HL-60 (cell line): ENCODE measurements at regions not wholly inside any gene's neighbourhood (a gene's known extent, or its start where the extent isn't known, plus 50 kb on each side); places are given as distances from the start of the nearest gene placed in this dataset.
"Not testable (repeated sequence)": the region's sequence is repeated elsewhere in the genome, so short reads cannot be mapped to it uniquely, and the experiment has no call there.

Experiments used
- DNase-seq, 2 experiments: peaks; one replicate each; pipeline ENCODE4 v3.0.0-alpha.2; 2010 to 2020; ENCODE audit warnings: low read depth in 1 of 2, low spot score in 1 of 2
- H3K27ac ChIP-seq: fragments of 250-450 bp; sonication (Bioruptor Pico); replicated peaks from 2 replicates; pipeline ENCODE4 v1.5.1; 2020; ENCODE audit warnings: mild to moderate bottlenecking, moderate library complexity
- H3K27me3 ChIP-seq: fragments of 250-450 bp; sonication (Bioruptor Pico); 2 replicates; pipeline ENCODE4 v1.5.1; 2021; ENCODE audit warnings: mild to moderate bottlenecking, moderate library complexity; ENCODE audit not compliant: insufficient read depth, poor library complexity, severe bottlenecking
- H3K4me3 ChIP-seq: replicated peaks from 2 replicates; pipeline ENCODE4 v1.5.1; 2011; ENCODE audit warnings: mild to moderate bottlenecking, control low read depth, low read length; ENCODE audit not compliant: insufficient read depth
- GABPA ChIP-seq: IDR thresholded peaks from 2 replicates; pipeline ENCODE4 v1.6.1; 2012; ENCODE audit warnings: low read depth
- POLR2AphosphoS5 ChIP-seq: IDR thresholded peaks from 2 replicates; pipeline ENCODE4 v1.6.1; 2012; ENCODE audit warnings: low read depth
- SPI1 ChIP-seq: IDR thresholded peaks from 2 replicates; pipeline ENCODE4 v1.6.1; 2012; ENCODE audit warnings: low read depth, mild to moderate bottlenecking, borderline replicate concordance
- TF ChIP-seq, protein P1 (sequence below): IDR thresholded peaks from one replicate; pipeline ENCODE4 v1.5.1; 2011; ENCODE audit warnings: low read length, control low read depth, inconsistent platforms; ENCODE audit not compliant: insufficient read depth
- TF ChIP-seq, protein P2 (sequence below): IDR thresholded peaks from 2 replicates; pipeline ENCODE4 v1.6.1; 2012; ENCODE audit warnings: low read depth; ENCODE audit not compliant: insufficient replicate concordance

DNA sequence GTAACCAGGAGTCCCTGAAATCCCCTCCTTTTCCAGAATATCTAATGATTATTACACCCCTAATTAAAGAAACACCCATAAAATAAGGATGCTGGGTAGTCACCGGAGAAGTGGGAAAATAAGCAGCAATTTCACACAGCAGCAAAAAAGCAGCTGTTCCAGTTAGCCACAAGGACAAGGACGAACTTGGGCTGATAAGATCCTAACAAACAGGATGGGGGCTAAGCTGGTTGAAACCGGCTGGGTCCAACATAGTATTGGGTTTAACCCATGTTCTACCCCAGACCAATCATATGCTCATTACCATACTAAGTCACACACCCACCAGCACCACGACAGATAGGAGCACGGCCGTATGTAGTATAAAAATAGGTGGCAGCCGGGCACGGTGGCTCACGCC, 100.7 kb downstream of the RPL10L start:
- Histone ChIP-seq H3K27ac (no peak overlapping the region), H3K4me3 (no peak overlapping the region), H3K27me3 (no peaks in the 10 kb centered on the region)
- no peak for DNase-seq
- TF ChIP-seq SPI1 (no peak), GABPA (no peak)

DNA sequence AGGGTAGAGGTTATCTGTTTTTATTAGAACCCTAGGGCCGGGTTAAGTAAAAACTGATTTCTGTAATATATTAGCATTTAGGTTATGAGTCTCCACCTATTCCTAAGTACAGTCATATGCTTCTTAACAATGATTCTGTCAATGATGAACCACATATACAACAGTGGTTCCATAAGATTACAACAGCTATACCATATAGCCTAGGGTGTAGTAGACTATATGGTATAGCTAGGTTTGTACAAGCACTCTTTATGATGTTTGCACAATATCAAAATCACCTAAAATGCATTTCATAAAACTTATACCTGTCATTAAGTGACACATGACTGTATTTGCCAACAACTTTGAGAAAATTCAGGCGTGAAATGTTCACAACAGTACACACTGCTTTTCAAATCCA, 110.6 kb downstream of the RPL10L start:
- DNase-seq = no peak
- Histone ChIP-seq H3K27ac (no peak overlapping the region), H3K4me3 (no peak overlapping the region), H3K27me3 (no peaks in the 10 kb centered on the region)
- TF ChIP-seq SPI1 (no peak), GABPA (no peak), POLR2AphosphoS5 (no peak)
- TF ChIP-seq, protein P1, sequence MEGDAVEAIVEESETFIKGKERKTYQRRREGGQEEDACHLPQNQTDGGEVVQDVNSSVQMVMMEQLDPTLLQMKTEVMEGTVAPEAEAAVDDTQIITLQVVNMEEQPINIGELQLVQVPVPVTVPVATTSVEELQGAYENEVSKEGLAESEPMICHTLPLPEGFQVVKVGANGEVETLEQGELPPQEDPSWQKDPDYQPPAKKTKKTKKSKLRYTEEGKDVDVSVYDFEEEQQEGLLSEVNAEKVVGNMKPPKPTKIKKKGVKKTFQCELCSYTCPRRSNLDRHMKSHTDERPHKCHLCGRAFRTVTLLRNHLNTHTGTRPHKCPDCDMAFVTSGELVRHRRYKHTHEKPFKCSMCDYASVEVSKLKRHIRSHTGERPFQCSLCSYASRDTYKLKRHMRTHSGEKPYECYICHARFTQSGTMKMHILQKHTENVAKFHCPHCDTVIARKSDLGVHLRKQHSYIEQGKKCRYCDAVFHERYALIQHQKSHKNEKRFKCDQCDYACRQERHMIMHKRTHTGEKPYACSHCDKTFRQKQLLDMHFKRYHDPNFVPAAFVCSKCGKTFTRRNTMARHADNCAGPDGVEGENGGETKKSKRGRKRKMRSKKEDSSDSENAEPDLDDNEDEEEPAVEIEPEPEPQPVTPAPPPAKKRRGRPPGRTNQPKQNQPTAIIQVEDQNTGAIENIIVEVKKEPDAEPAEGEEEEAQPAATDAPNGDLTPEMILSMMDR = no peak
- TF ChIP-seq, protein P2, sequence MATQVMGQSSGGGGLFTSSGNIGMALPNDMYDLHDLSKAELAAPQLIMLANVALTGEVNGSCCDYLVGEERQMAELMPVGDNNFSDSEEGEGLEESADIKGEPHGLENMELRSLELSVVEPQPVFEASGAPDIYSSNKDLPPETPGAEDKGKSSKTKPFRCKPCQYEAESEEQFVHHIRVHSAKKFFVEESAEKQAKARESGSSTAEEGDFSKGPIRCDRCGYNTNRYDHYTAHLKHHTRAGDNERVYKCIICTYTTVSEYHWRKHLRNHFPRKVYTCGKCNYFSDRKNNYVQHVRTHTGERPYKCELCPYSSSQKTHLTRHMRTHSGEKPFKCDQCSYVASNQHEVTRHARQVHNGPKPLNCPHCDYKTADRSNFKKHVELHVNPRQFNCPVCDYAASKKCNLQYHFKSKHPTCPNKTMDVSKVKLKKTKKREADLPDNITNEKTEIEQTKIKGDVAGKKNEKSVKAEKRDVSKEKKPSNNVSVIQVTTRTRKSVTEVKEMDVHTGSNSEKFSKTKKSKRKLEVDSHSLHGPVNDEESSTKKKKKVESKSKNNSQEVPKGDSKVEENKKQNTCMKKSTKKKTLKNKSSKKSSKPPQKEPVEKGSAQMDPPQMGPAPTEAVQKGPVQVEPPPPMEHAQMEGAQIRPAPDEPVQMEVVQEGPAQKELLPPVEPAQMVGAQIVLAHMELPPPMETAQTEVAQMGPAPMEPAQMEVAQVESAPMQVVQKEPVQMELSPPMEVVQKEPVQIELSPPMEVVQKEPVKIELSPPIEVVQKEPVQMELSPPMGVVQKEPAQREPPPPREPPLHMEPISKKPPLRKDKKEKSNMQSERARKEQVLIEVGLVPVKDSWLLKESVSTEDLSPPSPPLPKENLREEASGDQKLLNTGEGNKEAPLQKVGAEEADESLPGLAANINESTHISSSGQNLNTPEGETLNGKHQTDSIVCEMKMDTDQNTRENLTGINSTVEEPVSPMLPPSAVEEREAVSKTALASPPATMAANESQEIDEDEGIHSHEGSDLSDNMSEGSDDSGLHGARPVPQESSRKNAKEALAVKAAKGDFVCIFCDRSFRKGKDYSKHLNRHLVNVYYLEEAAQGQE = no peak

DNA sequence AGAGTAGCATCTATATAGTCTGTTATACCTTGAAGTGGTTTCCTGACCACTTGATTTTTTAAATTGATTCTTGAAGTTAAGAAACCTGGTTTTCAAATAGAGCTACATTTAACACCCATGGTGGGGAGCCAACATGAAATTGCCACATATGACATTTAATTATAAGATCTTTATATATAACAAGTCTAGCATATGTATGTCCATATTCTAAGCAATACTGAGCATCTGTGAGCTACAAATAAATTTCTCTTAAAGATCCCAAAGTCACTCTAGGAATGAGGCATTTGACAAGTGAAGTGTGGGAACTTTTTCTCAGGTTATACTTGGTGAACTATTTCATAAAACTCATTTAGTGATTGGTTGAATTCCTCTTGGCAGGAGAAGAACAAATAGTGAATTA, 132.5 kb downstream of the RPL10L start:
- H3K4me3 ChIP-seq = no peak overlapping the region
- no peak for TF ChIP-seq GABPA
- TF ChIP-seq SPI1 = no peak
- TF ChIP-seq, protein P2 = no peak
- no peak for TF ChIP-seq POLR2AphosphoS5
- TF ChIP-seq, protein P1 = no peak
- H3K27ac ChIP-seq = no peak overlapping the region
- DNase-seq = no peak
- H3K27me3 ChIP-seq = no peaks in the 10 kb centered on the region

DNA sequence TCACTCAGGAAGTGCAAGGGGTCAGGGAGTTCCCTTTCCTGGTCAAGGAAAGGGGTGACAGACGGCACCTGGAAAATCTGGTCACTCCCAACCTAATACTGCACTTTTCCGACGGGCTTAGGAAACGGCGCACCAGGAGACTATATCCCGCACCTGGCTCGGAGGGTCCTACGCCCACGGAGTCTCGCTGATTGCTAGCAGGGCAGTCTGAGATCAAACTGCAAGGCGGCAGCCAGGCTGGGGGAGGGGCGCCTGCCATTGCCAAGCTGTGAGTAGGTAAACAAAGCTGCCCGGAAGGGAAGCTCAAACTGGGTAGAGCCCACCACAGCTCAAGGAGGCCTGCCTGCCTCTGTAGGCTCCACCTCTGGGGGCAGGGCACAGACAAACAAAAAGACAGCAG, 142.8 kb downstream of the RPL10L start:
- H3K27me3 ChIP-seq, H3K4me3 ChIP-seq, H3K27ac ChIP-seq, DNase-seq: not testable (repeated sequence)

DNA sequence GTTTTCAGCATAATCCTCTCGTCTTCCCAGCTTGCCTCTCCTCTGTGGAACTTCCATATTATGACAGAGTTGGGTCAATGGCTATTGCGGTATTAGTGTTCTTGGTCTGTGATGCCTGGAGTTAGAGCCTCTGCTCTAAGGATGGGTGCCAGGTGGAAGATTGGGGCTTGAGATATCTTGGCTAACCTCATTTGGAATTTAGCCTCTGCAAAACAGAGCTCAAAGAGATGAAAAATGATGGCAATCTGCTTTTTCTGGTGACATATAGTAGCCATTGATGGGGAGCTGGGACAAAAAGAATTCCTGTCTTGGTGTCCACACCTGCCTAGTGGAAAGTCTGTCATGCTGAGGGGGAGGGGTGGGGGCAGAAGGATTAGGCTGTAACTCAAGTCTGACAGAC, 152.1 kb downstream of the RPL10L start:
- no peak for DNase-seq
- Histone ChIP-seq H3K27ac (no peak overlapping the region), H3K4me3 (no peak overlapping the region), H3K27me3 (no peaks in the 10 kb centered on the region)
- TF ChIP-seq, protein P1 = no peak
- TF ChIP-seq, protein P2 = no peak
- TF ChIP-seq POLR2AphosphoS5 (no peak), SPI1 (no peak), GABPA (no peak)
